Erythroblast (primary cell): ENCODE measurements at regions not wholly inside any gene's neighbourhood (a gene's known extent, or its start where the extent isn't known, plus 50 kb on each side); places are given as distances from the start of the nearest gene placed in this dataset.

Experiments used
- DNase-seq, 2 experiments: peaks; one replicate each; lab custom pipeline; 2025; lab: John Stamatoyannopoulos, UW
- GATA1 ChIP-seq: IDR thresholded peaks from 2 replicates; pipeline ENCODE4 v1.6.1; 2011; ENCODE audit warnings: low read depth, mild to moderate bottlenecking, control low read depth, low read length, moderate library complexity
- POLR2A ChIP-seq: IDR thresholded peaks from 2 replicates; pipeline ENCODE4 v1.6.1; 2011; ENCODE audit warnings: mild to moderate bottlenecking, low read length

DNA sequence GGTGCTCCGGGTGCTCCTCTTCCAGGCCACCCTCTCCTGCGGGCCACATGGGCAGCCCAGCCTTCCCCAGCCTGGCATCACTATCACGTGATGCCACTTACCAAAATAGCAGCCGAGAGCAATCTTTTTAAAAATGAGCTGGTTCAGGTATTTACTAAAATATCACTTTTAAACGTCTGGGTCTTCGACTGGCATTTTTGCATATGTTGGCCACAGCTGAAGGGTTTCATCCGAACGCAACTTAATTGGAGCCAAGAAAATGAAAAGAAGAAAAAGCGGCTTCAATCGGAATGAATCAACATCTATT is 94.6 kb upstream of the ANO1 start:
- DNase-seq, result no peak
- no peak for TF ChIP-seq POLR2A
- TF ChIP-seq GATA1, result no peak

DNA sequence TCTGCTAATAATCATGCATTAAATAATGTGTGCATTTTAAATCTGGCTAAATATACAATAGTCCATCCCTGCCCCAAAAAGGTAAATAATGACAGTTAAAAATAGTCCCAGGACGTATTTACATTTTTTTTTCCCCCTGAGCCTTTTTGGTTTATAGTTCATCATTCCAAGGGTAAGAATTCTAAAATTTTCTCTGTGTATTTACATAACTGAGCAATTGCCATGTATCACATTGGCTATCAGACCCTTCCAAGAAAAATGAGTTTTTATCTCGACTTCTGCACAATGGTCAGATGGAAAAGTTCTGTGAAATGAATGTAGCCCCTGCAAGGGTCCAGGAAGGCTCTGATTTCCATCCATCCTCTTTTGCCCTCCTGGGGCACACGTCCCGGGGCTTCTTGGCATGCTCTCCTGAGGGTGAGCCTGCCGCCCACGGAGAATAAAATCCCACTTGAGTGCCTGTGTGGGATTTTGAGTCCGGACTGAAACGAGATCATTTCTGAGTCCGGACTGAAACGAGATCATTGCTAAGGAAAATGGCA is 94.1 kb upstream of the ANO1 start:
- no peak for DNase-seq
- TF ChIP-seq GATA1 (no peak), POLR2A (no peak)

DNA sequence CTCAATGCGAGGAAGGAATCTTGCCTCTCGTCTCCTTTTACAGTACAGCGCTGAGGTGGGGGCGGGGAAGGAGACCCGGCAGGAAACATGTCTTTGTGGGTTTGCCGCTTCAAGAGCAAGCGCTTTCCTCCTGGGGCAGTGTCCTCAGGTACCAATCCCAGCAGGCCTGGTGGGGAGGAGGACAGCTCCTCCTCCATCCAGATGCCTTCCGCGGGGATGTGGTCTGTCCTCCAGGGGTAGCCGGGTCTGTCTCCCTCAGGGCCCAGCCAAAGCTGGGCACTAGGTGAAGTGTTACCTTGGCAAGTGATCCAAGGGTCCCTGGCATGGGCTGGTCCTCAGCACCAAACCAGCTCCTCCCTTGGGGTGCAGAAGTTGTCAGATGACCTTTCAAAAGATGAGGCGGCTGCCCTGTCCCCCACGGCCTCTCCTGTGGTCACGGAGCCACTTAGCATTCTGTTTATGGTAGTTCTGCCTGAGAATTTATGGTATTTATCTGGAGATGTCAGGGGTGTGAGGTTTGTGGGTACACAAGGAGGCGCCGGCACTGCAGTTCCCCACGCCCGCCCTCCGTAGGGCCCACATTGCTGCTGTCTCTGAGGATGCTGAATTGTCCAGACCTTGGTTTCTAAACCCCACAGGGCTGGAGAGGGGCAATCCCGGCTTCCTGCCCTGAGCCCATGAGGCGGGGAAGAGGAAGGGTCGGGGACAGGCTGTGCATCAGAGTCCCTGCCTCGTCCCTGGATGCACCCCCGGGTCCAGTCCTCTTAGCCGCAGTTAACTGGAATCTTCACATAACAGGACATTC is 93.5 kb upstream of the ANO1 start:
- peak in 1 of 2 experiments; percentile 23 for DNase-seq
- TF ChIP-seq POLR2A (no peak), GATA1 (no peak)

GRCh38 chr11:69985331-69985640 is 92.8 kb upstream of the ANO1 start:
- TF ChIP-seq GATA1, result no peak
- TF ChIP-seq POLR2A, result no peak
- DNase-seq, result no peak

DNA sequence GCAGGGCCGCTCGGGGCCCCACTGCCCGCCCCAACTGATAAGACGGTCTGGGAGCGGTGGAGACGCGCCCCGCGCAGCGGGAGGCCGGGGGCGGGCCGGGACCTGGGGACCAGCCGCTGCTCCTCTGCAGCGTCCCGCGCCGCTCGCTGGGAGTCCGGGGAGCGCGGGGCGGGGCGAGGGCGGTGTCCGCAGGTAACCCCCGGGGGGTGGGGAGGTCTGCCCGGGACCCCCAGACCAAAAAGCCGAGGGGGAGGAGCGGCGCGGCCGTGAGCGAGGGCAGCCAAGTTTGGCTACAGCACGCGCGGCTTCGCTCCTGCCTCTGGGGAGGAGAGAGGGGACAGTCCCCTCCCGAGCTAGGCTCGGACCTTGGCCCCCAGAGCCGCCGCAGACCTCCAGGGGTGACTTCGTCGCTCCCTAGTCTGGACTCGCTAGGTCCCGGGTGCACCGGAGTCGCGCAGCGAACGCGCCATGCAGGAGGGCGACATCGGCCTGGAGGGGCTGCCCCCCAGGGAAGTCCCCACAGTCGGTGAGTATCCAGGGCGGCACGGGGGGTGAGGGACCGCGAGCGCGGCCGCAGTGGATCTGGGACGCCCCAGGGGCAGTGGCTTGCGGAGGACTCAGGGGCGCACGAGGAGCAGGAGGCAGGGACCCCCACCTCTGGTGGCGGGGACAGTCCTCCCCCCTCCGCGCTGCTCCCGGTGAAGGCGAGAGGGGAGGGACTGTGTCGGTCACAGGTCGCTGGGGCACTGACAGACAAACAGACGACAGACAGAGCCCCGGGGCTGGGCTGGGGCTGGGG is 92.3 kb upstream of the ANO1 start:
- no peak for TF ChIP-seq POLR2A
- no peak for TF ChIP-seq GATA1
- DNase-seq, result peak; percentile 73 to 75

DNA sequence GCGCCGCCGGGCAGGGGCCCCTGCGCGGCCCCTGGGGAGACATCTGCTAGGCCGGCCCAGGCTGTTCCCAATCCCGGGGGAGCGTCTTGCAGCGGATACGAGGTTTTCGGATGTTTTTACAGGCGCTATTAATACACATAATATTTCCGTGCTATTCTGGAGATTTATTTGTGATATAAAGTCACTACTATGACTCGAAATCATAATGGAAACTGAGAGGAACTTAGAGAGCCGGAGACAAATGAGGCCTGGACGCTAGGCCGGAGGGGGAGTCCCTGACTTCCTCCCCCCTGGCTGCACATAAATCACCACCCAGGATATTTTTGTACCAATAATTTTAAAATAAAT is 91.7 kb upstream of the ANO1 start:
- TF ChIP-seq POLR2A (no peak), GATA1 (no peak)
- DNase-seq, result no peak

DNA sequence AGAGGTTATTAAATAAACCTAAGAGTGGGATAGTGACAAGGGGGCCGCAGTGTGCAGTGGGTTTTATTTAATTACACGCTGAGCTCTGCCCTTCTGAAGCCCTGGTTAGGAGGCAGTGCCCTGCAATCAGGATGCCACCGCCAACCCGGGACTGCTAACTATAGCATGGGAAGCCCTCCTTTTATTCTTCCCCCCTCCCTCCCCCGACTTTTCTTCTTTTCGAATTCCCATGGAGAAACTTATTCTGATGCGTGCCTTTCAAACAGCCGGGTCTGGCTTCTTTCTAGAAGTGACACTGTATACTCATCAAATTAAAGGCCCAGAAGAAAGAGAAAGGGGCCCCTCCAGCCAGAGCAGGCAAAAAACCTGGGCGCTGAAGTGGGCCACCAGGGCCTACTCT is 91.3 kb upstream of the ANO1 start:
- TF ChIP-seq POLR2A (no peak), GATA1 (no peak)

GRCh38 chr11:69992026-69992425 is 86.1 kb upstream of the ANO1 start:
- DNase-seq, result no peak
- no peak for TF ChIP-seq GATA1
- no peak for TF ChIP-seq POLR2A

More for the DNA sequence above, 91.3 kb upstream of the ANO1 start:
- DNase-seq, result no peak

DNA sequence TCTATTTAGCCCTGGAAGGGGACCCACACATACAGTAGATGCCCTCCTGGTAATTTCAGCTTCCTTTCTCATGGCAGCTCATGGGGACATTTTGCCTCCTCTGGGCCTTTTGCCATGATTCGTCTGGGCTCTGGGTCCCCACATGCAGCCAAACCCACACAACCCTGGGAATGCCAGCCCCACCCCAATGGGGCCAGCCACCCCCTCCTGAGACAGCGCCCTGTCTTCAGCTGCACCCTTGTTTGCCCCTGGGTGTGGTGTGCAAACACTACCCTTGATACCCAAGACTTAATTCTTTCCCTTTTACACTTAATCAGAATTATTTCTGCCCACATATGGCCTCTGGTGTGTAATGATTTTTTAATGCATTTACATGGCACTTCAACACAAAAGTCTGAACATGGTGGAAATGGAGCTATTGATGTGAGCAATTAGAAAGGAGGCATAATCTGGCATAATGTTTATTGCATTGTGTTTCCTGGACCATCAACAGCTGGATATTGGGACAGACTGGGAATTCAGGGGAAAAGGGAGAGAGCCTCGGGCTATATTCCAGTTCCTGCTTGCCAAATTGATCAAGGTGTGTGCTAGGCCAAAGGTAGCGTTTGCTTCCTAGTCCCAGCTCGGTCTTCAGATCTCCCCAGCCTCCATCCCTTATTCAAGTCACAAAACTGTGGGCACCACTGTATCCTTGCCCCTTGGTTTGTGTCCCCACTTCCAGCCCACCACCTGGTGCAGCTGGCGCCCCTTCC is 85.0 kb upstream of the ANO1 start:
- TF ChIP-seq GATA1 (no peak), POLR2A (no peak)
- DNase-seq, result no peak

DNA sequence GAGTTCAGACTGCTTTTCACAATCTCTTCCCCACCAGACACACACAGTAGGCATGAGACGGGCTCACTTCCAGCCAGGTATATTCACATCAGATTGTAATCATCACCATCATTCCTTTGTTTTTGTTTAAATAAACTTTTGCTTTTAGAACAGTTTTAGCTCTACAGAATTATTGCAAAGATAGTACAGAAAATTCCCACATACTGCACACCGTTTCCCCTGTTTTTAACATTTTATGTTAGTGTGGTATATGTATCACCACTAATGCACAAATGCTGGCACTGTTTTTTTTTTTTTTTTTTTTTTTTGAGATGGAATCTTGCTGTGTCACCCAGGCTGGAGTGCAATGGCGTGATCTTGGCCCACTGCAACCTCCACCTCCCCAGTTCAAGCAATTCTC is 83.3 kb upstream of the ANO1 start:
- DNase-seq, result no peak
- no peak for TF ChIP-seq POLR2A
- TF ChIP-seq GATA1, result no peak

DNA sequence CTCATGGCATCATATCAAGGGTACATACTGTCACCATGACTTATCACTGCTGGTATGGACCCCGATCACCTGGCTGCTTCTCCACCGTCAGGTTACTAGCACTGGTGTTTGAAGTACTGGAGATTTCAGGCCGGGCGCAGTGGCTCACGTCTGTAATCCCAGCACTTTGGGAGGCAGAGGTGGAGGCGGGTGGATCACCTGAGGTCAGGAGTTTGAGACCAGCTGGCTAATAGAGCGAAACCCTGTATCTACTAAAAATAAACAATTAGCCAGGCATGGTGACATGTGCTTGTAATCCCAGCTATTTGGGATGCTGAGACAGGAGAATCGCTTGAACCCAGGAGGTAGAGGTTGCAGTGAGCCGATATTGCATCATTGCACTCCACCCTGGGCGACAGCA is 82.4 kb upstream of the ANO1 start:
- DNase-seq, result no peak

GRCh38 chr11:69996451-69996850 is 81.7 kb upstream of the ANO1 start:
- no peak for DNase-seq
- TF ChIP-seq POLR2A (no peak), GATA1 (no peak)

More for the DNA sequence above, 82.4 kb upstream of the ANO1 start:
- TF ChIP-seq GATA1, result no peak
- TF ChIP-seq POLR2A, result no peak

- no peak for DNase-seq
- TF ChIP-seq POLR2A (no peak), GATA1 (no peak)
Measured at GRCh38 chr11:69997352-69997751, 80.8 kb upstream of the ANO1 start.

DNA sequence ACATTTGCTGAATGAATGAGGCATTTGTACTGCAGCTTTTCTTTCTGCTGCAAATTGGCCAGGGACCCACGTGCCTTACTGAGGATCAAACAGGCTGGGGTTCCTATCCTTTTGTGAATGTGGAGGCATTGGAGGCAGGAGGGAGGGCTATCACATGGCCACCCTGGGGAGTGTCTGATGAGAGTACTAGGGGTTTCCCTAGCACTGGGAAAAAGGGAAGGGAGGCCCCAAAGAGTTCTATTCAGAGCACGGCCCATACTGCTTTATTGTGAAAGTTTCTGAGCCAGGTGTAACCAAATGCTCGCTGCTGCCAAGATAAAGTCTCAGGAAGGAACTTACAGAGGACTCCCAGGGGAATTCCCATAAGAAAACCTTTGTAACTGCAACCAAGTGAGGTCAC is 78.4 kb upstream of the ANO1 start:
- TF ChIP-seq POLR2A, result no peak
- TF ChIP-seq GATA1, result no peak
- no peak for DNase-seq
